T-helper 2 cell treated with Interferon-gamma antibody and Interleukin-4, amounts not matched to agents 100 ng/mL and 5 ng/mL, for 36 hours (primary cell): ENCODE measurements at regions not wholly inside any gene's neighbourhood (a gene's known extent, or its start where the extent isn't known, plus 50 kb on each side); places are given as distances from the start of the nearest gene placed in this dataset.
"Not testable (repeated sequence)": the region's sequence is repeated elsewhere in the genome, so short reads cannot be mapped to it uniquely, and the experiment has no call there.

Experiments used
- intact Hi-C: fragments of 100-400 bp; cut with micrococcal nuclease; formaldehyde crosslinking; loops from one replicate; pipeline ENCODE4 v1.15.1; 2023

DNA sequence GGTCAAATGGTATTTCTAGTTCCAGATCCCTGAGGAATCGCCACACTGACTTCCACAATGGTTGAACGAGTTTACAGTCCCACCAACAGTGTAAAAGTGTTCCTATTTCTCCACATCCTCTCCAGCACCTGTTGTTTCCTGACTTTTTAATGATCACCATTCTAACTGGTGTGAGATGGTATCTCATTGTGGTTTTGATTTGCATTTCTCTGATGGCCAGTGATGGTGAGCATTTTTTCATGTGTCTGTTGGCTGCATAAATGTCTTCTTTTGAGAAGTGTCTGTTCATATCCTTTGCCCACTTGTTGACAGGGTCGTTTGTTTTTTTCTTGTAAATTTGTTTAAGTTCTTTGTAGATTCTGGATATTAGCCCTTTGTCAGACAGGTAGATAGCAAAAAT is 269.9 kb upstream of the NREP start:
- intact Hi-C loops = not testable (repeated sequence)

DNA sequence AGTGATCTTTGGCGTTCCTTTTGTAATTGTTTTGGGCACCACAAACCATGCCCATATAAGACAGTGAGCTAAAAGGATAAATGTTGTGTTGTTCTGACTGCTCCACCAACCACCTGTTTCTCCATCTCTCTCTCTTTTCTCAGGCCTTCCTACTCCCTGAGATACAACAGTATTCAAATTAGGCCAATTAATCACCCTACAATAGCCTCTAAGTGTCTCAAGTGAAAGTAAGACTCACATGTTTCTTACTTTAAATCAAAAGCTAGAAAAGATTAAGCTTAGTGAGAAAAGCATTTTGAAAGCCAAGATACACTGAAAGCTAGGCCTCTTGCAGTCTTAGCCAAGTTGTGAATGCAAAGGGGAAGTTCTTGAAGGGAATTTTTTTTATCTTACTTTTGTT is 268.8 kb upstream of the NREP start:
- intact Hi-C loops = no loop called here

DNA sequence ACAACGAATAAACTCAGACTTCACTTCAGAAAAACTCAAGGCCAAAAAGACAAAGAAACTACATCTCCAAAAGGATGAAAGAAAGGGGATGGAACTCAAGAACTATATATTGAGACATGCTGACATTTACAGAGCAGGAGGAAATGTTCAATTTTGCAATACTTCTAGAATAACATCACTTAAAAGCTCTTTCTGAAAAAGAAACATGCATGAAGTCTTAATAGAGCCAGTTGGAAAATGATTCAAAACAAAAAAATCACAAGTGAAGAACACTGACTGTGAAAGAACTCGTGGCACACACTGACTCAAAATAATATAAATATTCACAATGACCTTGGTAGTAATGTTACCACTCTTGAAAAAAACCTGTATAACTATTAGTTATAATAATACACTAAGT is 267.8 kb upstream of the NREP start:
- intact Hi-C loops = no loop called here

DNA sequence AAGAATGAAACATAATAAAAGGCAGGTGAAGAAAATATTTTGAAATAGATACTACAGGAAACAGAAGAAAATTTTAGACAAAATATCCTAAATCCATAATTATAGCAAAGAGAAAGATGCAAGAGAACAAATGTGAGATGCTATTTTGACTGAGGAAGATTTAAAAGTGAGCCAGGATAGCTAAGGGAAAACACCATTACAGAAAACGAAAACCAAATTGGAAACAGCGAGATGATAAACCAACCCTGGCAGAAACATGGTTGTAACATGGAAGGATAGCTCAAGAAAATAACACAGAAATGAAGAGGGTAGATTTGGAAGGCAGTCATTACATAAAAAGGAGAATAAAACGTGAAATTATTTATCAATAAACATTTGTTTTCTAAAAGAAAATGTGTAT is 267.2 kb upstream of the NREP start:
- intact Hi-C loops = no loop called here

DNA sequence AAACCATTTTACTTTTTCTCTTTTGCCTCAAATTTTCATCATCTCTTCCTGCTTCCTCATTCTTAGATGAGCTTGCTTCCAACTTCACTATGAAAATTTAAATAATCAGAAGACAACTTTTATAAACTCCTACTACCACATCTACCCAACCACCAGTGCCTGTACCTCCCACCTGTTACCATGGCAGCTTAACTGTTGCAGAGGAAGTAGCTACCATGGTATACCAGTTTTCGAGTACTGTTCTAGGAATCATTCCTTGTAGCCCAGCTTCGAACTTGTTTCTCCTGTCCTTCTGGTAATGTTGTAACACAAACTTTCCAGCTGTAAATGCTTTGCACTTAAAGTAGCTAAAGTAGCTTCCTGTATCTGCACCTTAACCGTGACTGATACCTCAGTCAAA is 266.8 kb upstream of the NREP start:
- intact Hi-C loops = no loop called here

DNA sequence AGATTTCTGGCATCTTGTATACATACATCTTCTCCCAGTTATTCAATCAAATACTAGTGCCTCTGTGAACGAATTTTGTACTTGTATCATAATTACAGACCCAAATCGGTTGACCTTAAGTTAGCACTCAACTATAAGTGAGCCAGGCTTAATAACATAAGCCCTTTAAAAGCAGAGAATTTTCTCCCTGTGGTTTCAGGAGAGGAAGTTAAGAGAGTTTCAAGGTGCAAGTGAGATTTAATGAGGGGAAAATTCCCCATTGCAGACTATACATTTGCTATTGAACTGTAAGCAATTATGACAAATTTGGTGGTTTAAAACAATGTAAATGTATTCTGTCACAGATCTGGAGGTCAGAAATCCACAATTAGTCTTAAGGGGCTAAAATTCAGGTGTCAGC is 261.9 kb upstream of the NREP start:
- intact Hi-C loops = no loop called here

DNA sequence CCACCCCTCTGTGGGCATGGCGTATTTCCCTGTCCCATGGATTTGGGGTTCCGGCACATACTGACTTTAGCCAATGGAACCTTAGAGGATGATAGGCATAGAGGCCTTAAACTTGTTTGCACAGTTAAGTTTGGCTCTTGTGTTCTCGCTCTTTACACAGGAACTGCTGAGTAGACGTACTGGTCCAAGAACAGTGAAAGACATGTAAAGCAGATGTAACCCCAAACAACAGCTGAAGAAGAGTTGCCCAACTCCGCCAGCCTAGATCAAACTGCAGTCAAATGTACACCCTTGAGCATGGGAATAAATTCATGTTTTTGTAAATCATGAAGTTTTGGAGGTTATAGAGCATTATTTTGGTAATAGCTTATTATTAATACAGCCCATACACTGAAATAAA is 260.0 kb upstream of the NREP start:
- intact Hi-C loops = no loop called here

DNA sequence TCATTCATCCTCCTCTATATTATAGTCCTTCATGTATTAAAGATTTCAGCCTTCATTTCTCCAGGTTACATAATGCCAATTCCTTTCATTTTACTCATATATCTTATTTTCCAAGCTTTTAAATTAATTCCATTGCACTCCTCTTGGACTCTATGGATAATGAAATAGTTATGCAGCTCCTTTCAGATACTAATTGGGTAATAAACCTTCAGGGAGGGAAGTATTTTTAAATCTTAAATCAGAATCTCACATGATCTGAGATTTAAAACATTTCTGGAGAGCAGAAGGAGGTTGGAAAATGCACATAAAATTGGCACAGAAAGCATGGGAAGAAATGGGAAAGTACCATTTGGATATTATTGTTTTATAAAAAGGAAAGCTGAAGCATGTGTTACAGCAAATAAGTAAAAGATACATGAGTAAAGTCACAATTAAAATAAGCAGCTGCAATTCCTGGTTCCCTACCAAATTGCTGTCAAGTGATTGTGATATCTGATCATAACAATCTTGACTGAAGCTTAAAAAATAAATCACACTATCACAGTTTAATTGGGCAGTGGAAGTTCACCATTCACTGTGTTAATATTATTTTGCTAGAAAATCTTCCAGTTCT is 257.9 kb upstream of the NREP start:
- intact Hi-C loops = no loop called here

DNA sequence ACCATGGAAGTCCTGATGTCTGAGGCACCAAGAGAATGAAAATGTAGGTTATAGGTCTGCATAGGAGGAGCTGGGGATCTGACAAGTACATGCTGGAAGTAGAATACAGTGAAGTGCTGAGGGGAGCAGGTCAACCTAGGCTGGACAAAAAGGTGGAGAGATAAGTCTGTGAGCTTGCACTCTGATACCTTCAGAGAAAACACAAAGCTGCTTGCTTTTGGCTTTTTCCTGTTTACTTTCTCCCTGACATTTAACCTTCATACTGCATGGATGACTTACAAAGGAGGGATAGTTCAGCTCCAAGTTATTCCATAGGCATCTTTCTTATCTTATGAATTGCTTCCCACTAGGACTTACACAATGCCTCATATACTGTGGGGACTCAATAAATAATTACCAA is 256.7 kb upstream of the NREP start:
- intact Hi-C loops = no loop called here

DNA sequence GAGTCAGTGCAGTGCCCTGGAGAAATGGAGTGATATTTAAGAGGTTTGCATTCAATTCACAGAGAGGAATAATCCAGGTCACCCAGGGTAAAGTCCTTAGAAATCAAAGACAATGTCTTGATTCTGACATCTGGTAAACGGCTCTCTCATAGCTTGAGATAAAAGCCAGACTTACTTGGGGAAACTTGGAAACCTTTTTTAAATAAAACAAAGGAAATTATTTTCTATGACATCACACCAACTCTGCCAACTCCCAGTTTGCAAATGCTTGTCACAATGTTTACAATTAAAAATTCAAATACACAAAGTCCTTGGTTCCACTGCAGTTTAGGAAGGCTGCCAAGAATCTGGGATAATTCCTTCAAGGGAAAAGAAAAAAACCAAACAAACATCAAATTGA is 255.1 kb upstream of the NREP start:
- intact Hi-C loops = no loop called here

DNA sequence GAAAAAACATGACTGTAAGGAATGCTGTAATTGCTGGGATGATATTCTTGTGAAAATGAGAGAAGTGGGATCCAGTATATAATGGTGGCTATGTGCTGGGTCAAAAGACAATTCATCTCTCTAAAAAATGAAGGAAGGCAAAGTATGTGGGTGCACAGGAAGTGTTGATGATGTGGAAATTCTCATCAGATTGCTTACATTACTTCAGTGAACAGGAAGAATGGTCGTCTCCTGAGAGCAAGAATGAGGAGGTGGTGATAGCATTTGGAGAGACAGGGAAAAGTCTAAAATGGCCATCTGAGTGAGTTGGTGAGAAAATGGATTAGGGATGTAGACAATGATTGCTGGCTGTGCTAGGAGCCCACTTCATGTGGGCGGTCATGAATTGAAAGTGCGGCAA is 253.5 kb upstream of the NREP start:
- intact Hi-C loops = no loop called here

DNA sequence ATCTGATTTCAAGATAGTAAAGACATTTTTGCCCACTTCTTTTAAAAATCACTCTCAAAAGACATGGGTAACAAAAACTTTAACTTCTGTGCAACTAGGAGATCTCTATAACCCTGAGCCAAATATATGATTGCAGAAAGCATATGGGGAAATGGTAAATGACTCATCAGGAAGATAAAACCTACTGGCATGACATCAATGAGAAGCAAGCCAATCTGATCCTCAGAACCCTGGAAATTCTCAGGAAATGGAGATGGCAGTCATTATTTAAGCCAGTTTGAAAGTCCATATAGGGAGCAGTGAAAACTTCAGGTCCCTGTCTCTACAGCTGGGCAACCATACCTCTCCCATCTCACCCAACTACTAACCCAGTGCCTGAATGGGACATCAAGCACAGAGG is 249.7 kb upstream of the NREP start:
- intact Hi-C loops = no loop called here

DNA sequence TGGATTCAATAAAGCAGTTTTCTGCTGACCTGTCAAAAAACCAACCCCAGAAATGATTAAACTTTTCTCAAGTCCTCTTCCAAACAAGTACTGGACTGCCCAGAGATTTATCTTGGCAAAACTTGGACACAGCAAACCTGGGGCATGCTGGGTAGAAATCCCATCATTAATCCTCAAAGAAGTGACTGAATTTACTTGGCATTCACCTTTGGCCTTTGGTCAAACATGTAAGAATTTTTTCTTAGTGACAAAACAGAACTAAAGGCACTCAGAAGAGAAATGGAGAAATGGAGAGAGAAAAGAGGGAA is 248.6 kb upstream of the NREP start:
- intact Hi-C loops = no loop called here

DNA sequence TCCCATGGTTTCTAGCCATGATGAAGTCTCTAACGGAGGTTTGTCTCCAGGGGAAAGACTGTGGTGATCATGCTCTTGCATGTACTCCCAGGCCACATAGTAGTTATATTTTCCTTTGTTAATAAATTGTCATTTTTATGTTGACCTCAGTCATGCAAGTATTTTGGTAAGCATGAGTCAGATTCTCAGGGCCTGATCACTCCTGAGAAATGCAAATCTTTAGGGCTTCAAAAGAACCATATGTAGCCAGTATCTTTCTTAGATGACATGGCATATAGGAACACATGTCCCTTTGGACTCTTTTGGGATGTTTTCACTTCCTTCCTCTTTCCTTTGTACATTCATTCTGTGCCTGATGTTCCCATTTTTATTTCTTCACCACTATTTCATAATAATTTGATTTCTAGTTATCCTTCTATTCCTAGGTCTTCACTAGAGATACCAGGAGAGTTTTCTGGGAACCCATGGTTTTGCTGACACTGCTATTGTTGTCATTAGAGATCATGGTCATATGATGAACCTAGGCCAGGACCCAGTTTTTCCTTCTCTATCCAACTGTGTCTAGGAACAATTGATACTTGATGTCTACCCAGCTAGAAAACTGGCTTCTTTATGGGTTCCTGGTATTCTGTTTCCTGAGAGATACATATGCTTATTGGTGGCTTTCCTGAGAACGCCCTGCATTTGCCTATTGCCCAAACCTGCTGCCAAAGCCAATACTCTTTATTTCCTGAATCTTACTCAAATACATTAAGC is 248.1 kb upstream of the NREP start:
- intact Hi-C loops = no loop called here

DNA sequence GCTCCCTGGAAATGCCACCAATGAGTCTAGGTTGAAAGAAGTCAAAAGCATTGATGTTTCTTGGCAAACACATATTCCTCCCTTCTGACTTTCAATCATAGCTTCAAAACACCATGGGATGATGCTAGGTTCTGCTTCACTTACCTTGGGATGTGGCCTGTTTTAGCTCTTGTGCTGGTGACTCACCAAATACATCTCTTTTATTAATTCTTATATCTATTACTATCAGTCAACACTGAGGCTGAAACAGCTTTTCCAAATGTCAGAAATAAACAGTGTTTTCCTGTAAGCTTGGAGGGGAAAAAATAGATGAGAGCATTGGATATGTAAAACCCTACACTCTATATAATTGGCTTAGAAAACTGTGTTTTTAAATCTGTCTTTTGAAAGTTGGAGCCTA is 245.4 kb upstream of the NREP start:
- intact Hi-C loops = no loop called here

DNA sequence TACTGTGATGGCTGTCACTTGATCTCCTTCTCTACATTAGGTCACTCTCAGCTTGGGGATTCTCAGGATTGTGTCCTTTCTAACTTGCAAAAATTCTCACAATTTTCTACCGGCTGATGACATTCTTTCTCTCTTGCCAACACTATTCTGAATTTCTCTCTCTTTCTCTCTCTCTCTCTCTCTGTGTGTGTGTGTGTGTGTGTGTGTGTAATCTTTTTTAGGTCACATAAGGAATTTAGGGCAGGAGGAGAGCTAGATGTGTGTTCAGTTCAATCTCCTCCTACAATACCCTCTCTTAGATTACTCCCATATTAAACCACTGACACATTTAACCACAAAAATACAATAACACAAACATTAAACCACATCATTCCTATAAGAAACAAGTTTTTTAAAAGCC is 242.3 kb upstream of the NREP start:
- intact Hi-C loops = no loop called here

DNA sequence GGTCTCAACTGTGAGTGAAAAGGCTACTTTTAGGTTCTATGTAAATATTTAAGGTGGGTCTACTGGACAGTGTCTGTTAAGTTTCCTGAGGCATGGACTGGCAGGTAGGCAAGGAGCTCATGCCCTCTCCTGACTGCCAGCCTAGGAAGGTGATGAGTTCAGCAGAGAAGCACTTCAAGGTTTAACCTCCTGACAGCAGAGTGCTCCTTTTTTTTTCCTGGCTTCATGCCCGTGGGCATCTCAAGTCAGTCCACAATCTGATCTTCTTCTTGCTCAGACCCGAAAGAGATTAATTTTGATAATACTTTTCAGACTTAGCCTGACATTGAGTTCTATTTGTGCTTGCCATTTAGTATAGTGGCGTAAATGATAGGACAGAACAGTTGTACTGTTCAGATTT is 241.9 kb upstream of the NREP start:
- intact Hi-C loops = no loop called here

DNA sequence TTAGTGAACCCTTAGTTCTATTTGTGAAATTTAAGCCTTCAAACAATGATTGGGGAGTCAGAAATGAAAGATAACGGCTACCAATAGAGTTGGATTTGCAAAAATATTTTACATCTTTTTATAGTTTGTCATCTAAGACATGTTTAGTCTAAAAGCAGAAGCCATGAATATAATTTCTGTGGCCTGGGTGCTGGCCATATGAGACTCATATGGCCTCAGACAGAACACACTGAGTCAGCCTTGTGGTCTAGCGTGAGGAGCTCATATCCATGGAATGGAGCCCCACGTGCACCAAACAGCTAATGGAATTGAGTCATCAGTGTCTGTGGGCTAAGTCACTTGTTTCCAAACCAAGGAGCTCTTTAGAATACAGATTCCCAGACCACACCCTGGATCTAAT is 240.7 kb upstream of the NREP start:
- intact Hi-C loops = no loop called here

DNA sequence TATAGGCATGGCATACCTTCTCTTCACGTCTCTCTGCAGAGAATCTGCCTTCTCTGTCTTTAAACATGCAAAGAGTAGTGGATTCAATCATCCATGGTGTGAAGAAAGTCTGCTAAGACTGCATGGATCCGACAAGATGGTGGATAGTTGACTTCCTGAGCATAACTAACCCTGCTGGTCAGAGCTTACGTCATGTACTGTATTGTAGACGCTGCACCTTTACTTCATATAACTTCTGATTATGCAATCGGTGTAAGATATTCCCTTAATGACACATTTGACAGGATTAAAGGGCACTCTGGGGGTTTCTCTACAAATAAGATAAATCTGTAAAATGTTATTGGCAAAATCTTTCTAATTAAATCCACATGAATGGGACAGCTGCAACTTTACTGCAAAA is 240.3 kb upstream of the NREP start:
- intact Hi-C loops = no loop called here

DNA sequence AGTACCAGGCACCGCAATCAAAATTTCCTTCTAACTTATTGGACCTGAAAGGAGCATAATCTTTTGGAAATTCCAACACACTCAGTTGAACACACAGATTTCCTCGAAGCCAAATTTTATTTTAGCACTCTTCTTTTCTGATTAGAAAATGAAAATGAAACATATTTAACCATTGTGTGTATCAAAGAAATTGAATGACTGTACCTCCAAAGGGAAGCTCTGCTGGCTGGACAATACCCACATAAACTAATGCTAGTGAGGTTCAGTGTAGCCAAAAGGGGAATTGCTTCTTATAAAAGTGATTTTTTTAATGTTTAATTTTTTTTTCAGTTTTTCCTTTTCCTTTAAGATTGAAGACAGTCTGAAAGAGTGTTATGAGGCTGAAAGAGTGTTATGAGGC is 239.6 kb upstream of the NREP start:
- intact Hi-C loops = no loop called here

DNA sequence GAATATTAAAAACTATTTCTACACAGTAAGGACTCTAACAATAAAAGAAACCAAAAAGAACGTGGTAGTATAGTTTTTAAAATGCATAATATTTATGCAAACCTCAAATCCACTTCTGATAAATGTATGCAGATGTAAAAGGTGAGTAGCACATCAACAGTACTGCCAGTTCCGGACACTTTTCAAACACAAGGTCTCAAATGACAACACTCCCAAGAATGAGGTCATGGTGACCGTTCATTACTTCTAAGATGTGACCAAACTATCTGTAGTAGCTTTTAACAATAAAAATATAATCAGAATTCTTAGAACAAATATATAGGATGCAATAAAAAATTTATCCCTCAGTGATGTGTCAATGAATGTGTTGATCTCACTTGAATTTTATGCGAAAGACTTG is 238.7 kb upstream of the NREP start:
- intact Hi-C loops = no loop called here

DNA sequence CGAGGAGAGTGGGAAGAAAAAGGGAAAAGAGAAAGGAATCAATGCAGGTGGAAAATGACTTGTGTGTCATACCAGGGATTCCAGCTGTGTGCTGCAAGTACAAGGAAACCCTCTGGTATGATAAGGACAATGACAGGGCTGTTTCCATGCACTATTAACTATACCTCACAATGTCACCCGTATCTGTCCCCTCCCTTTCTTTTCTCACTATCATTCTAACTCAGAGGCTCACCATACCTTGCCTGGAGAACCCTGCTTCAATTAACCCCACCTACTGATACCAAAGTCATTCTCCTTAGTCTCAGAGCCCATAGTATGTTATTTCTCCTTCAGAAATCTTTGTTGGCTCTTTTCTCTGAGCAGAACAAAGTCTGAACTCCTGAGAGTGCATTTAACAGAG is 236.2 kb upstream of the NREP start:
- intact Hi-C loops = no loop called here

DNA sequence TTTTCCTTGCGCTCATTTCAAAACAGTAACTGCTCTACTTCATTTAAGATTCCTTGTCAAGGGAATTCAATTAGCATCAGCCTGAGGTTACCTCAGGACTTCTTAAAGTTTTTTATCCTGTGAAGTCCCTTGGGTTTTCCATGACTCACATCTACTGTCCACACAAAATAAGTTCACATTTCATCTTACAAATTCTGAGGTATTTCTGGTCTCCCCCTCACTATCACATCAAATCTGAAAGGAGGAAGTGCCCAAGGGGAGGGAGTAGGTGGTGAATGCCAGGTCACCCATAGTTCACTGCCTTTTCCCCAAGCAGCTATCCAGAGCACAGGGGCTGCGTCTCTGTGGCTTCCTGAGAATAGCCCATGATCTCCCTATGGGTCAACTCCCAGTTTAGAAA is 227.1 kb upstream of the NREP start:
- intact Hi-C loops = no loop called here

DNA sequence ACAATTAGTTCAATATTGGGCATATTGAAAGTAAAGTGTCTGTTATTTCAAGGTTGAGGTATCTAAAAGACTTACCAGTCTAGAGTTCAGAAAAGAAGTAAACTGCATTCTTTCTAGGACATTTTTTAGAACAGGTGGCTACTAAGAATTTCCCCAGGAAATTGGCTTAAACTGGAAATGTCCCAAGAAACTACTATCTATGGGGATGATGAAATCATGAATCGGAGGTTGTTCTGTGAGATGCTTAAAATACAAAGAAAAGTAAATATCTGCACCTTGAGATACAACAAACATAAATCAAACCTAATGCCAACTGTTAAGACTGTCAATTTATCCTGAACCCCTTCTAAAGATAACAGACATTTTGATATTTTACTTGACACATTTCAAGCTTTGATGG is 226.5 kb upstream of the NREP start:
- intact Hi-C loops = no loop called here
